ENCODE measurements at regions not wholly inside any gene's neighbourhood (a gene's known extent, or its start where the extent isn't known, plus 50 kb on each side); places are given as distances from the start of the nearest gene placed in this dataset.

- Histone ChIP-seq H3K4me3 (ENCODE audit: low read depth, low read length) (no peak overlapping the region), H3K27me3 (ENCODE audit: control insufficient read depth, insufficient read depth, low read length) (no peaks in the 10 kb centered on the region), H3K36me3 (ENCODE audit: control insufficient read depth, insufficient read depth, low read length) (no peaks in the 10 kb centered on the region)
- no peak for TF ChIP-seq CTCF (IDR thresholded peaks at IDR 0.05; ENCODE audit: insufficient read depth, low read length, poor library complexity, severe bottlenecking)
- no peak for DNase-seq (ENCODE audit: low read depth)
Observed at GRCh38 chr2:223147431-223147830, 95.4 kb downstream of the KCNE4 start.

- no peaks in the 10 kb centered on the region for H3K36me3 ChIP-seq (ENCODE audit: control insufficient read depth, insufficient read depth, low read length)
- DNase-seq (ENCODE audit: low read depth) = no peak
- no peaks in the 10 kb centered on the region for H3K27me3 ChIP-seq (ENCODE audit: control insufficient read depth, insufficient read depth, low read length)
- no peak overlapping the region for H3K4me3 ChIP-seq (ENCODE audit: low read depth, low read length)
- no peak for TF ChIP-seq CTCF (IDR thresholded peaks at IDR 0.05; ENCODE audit: insufficient read depth, low read length, poor library complexity, severe bottlenecking)
Observed at GRCh38 chr2:223148516-223148915, 96.5 kb downstream of the KCNE4 start.

GRCh38 chr2:223155956-223156355 lies 104.0 kb downstream of the KCNE4 start:
- H3K4me3 ChIP-seq (ENCODE audit: low read depth, low read length) = no peak overlapping the region
- H3K27me3 ChIP-seq (ENCODE audit: control insufficient read depth, insufficient read depth, low read length) = no peaks in the 10 kb centered on the region
- TF ChIP-seq CTCF (IDR thresholded peaks at IDR 0.05; ENCODE audit: insufficient read depth, low read length, poor library complexity, severe bottlenecking) = no peak

GRCh38 chr2:223161873-223162458 lies 110.0 kb downstream of the KCNE4 start:
- no peak for DNase-seq (ENCODE audit: low read depth)
- no peak for TF ChIP-seq CTCF (IDR thresholded peaks at IDR 0.05; ENCODE audit: insufficient read depth, low read length, poor library complexity, severe bottlenecking)
- no peaks in the 10 kb centered on the region for H3K27me3 ChIP-seq (ENCODE audit: control insufficient read depth, insufficient read depth, low read length)
- no peaks in the 10 kb centered on the region for H3K36me3 ChIP-seq (ENCODE audit: control insufficient read depth, insufficient read depth, low read length)
- H3K4me3 ChIP-seq (ENCODE audit: low read depth, low read length) = no peak overlapping the region

More at GRCh38 chr2:223155956-223156355, 104.0 kb downstream of the KCNE4 start:
- H3K36me3 ChIP-seq (ENCODE audit: control insufficient read depth, insufficient read depth, low read length) = no peaks in the 10 kb centered on the region
- DNase-seq (ENCODE audit: low read depth) = no peak

GRCh38 chr2:223165423-223166214 lies 113.6 kb downstream of the KCNE4 start:
- no peak for DNase-seq (ENCODE audit: low read depth)
- H3K4me3 ChIP-seq (ENCODE audit: low read depth, low read length) = no peak overlapping the region
- H3K27me3 ChIP-seq (ENCODE audit: control insufficient read depth, insufficient read depth, low read length) = no peaks in the 10 kb centered on the region
- no peak for TF ChIP-seq CTCF (IDR thresholded peaks at IDR 0.05; ENCODE audit: insufficient read depth, low read length, poor library complexity, severe bottlenecking)
- H3K36me3 ChIP-seq (ENCODE audit: control insufficient read depth, insufficient read depth, low read length) = no peaks in the 10 kb centered on the region

- no peak for TF ChIP-seq CTCF (IDR thresholded peaks at IDR 0.05; ENCODE audit: insufficient read depth, low read length, poor library complexity, severe bottlenecking)
- no peak for DNase-seq (ENCODE audit: low read depth)
- Histone ChIP-seq H3K4me3 (ENCODE audit: low read depth, low read length) (no peak overlapping the region), H3K36me3 (ENCODE audit: control insufficient read depth, insufficient read depth, low read length) (no peaks in the 10 kb centered on the region), H3K27me3 (ENCODE audit: control insufficient read depth, insufficient read depth, low read length) (no peaks in the 10 kb centered on the region)
Observed at GRCh38 chr2:223166215-223166493, 114.2 kb downstream of the KCNE4 start.
